ENCODE measurements at regions not wholly inside any gene's neighbourhood (a gene's known extent, or its start where the extent isn't known, plus 50 kb on each side); places are given as distances from the start of the nearest gene placed in this dataset.

- no peaks in the 10 kb centered on the region for H3K4me1 ChIP-seq
- H3K27me3 ChIP-seq = no peaks in the 10 kb centered on the region
- no peak for DNase-seq
- intact Hi-C loops (cut with DNase I) = no loop called here
- TF ChIP-seq POLR2A (IDR thresholded peaks at IDR 0.05) (no peak), CTCF (IDR thresholded peaks at IDR 0.05) (no peak)
- H3K36me3 ChIP-seq (replicated peaks in 1 of 2; ENCODE audit: insufficient read depth in 1 of 2, low read depth in 2 of 2) = no peaks in the 10 kb centered on the region
- ATAC-seq = no peak
- no peaks in the 10 kb centered on the region for H3K9me3 ChIP-seq
- H3K27ac ChIP-seq = no peak overlapping the region
- WGBS, 2 donors = 11 to 23% methylated on average over 3 of the region's 3 CpGs
- H3K4me3 ChIP-seq = no peak overlapping the region
Measured at GRCh38 chr20:56758706-56759105, 129.6 kb downstream of the TFAP2C start.

- TF ChIP-seq POLR2A (IDR thresholded peaks at IDR 0.05) (no peak), CTCF (IDR thresholded peaks at IDR 0.05) (no peak)
- Histone ChIP-seq H3K27ac (no peak overlapping the region), H3K4me3 (no peak overlapping the region), H3K9me3 (no peaks in the 10 kb centered on the region), H3K36me3 (replicated peaks in 1 of 2; ENCODE audit: insufficient read depth in 1 of 2, low read depth in 2 of 2) (no peaks in the 10 kb centered on the region), H3K27me3 (no peaks in the 10 kb centered on the region), H3K4me1 (no peaks in the 10 kb centered on the region)
- DNase-seq (no peak), ATAC-seq (no peak)
- 68 to 71% methylated on average over 4 to 8 of the region's 8 CpGs for whole genome bisulfite sequencing, 2 donors
- intact Hi-C loops (cut with DNase I) = no loop called here
Measured at GRCh38 chr20:56759741-56760278, 130.7 kb downstream of the TFAP2C start.

GRCh38 chr20:56760610-56761009 is 131.5 kb downstream of the TFAP2C start:
- Histone ChIP-seq H3K27ac (no peak overlapping the region), H3K9me3 (no peaks in the 10 kb centered on the region), H3K36me3 (replicated peaks in 1 of 2; ENCODE audit: insufficient read depth in 1 of 2, low read depth in 2 of 2) (no peaks in the 10 kb centered on the region), H3K4me1 (no peaks in the 10 kb centered on the region), H3K27me3 (no peaks in the 10 kb centered on the region), H3K4me3 (no peak overlapping the region)
- 63 to 69% methylated on average over 6 of the region's 6 CpGs for WGBS, 2 donors
- DNase-seq (no peak), ATAC-seq (no peak)
- TF ChIP-seq CTCF (IDR thresholded peaks at IDR 0.05) = no peak
- TF ChIP-seq POLR2A (IDR thresholded peaks at IDR 0.05) = no peak
- intact Hi-C loops (cut with DNase I) = no loop called here

- H3K9me3 ChIP-seq = no peaks in the 10 kb centered on the region
- H3K36me3 ChIP-seq (replicated peaks in 1 of 2; ENCODE audit: insufficient read depth in 1 of 2, low read depth in 2 of 2) = no peaks in the 10 kb centered on the region
- H3K4me3 ChIP-seq = no peak overlapping the region
- intact Hi-C loops (cut with DNase I) = no loop called here
- H3K27ac ChIP-seq = no peak overlapping the region
- H3K4me1 ChIP-seq = no peaks in the 10 kb centered on the region
- no peaks in the 10 kb centered on the region for H3K27me3 ChIP-seq
- DNase-seq (no peak), ATAC-seq (no peak)
- 74 to 84% methylated on average over 2 of the region's 2 CpGs for WGBS, 2 donors
- TF ChIP-seq CTCF (IDR thresholded peaks at IDR 0.05) (no peak), POLR2A (IDR thresholded peaks at IDR 0.05) (no peak)
Measured at GRCh38 chr20:56761393-56761792, 132.3 kb downstream of the TFAP2C start.

GRCh38 chr20:56762401-56762800 is 133.3 kb downstream of the TFAP2C start:
- H3K36me3 ChIP-seq (replicated peaks in 1 of 2; ENCODE audit: insufficient read depth in 1 of 2, low read depth in 2 of 2) = no peaks in the 10 kb centered on the region
- TF ChIP-seq POLR2A (IDR thresholded peaks at IDR 0.05) = no peak
- intact Hi-C loops (cut with DNase I) = no loop called here
- DNase-seq (no peak), ATAC-seq (no peak)
- H3K4me1 ChIP-seq = no peaks in the 10 kb centered on the region
- no peak overlapping the region for H3K27ac ChIP-seq
- H3K4me3 ChIP-seq = no peak overlapping the region
- no peaks in the 10 kb centered on the region for H3K9me3 ChIP-seq
- H3K27me3 ChIP-seq = no peaks in the 10 kb centered on the region
- 60 to 76% methylated on average over 4 of the region's 4 CpGs for WGBS, 2 donors
